Left hindlimb (tissue), 1 donor: ENCODE measurements at regions not wholly inside any gene's neighbourhood (a gene's known extent, or its start where the extent isn't known, plus 50 kb on each side); places are given as distances from the start of the nearest gene placed in this dataset.
A peak's percentile ranks its signal among the peaks of the same experiment; 100 is the strongest.
"Not testable (repeated sequence)": the region's sequence is repeated elsewhere in the genome, so short reads cannot be mapped to it uniquely, and the experiment has no call there.

ENCODE experiments used
- DNase-seq: peaks from one replicate; pipeline ENCODE4 v3.0.0-alpha.2; 2018

GRCh38 chr6:4224067-4224978 lies 88.9 kb upstream of the ECI2 start:
- no peak for DNase-seq

- DNase-seq = no peak
Observed at GRCh38 chr6:4220558-4220957, 85.2 kb upstream of the ECI2 start.

GRCh38 chr6:4218619-4219317 lies 83.4 kb upstream of the ECI2 start:
- DNase-seq = not testable (repeated sequence)

GRCh38 chr6:4212588-4212987 lies 77.2 kb upstream of the ECI2 start:
- DNase-seq = no peak

- DNase-seq = peak; percentile 59
Observed at GRCh38 chr6:4210629-4211419, 75.4 kb upstream of the ECI2 start.

GRCh38 chr6:4209196-4209595 lies 73.8 kb upstream of the ECI2 start:
- no peak for DNase-seq

- DNase-seq = no peak
Observed at GRCh38 chr6:4208158-4208557, 72.8 kb upstream of the ECI2 start.

- not testable (repeated sequence) for DNase-seq
Observed at GRCh38 chr6:4203642-4204417, 68.5 kb upstream of the ECI2 start.

- DNase-seq = no peak
Observed at GRCh38 chr6:4192627-4193026, 57.3 kb upstream of the ECI2 start.

GRCh38 chr6:4192173-4192572 lies 56.8 kb upstream of the ECI2 start:
- no peak for DNase-seq

- DNase-seq = no peak
Observed at GRCh38 chr6:4191271-4191721, 55.9 kb upstream of the ECI2 start.

GRCh38 chr6:4189249-4189648 lies 53.9 kb upstream of the ECI2 start:
- no peak for DNase-seq

GRCh38 chr6:4188801-4189200 lies 53.4 kb upstream of the ECI2 start:
- DNase-seq = no peak

- no peak for DNase-seq
Observed at GRCh38 chr6:4187480-4187879, 52.1 kb upstream of the ECI2 start.

GRCh38 chr6:4186385-4186784 lies 51.0 kb upstream of the ECI2 start:
- no peak for DNase-seq

GRCh38 chr6:4185846-4186245 lies 50.5 kb upstream of the ECI2 start:
- no peak for DNase-seq

GRCh38 chr6:4185419-4185818 lies 50.0 kb upstream of the ECI2 start:
- DNase-seq = no peak
